ENCODE measurements at regions not wholly inside any gene's neighbourhood (a gene's known extent, or its start where the extent isn't known, plus 50 kb on each side); places are given as distances from the start of the nearest gene placed in this dataset.

GRCh38 chr13:65456150-65456912, 1773.8 kb downstream of the PCDH9 start:
- in situ Hi-C loops (cut with HindIII; ENCODE audit: low sequenced_read_pairs): no loop called here
- no peak for DNase-seq (ENCODE audit: low read depth)
- no peak overlapping the region for H3K4me3 ChIP-seq (ENCODE audit: low read depth, low read length)
- TF ChIP-seq CTCF (IDR thresholded peaks at IDR 0.05; ENCODE audit: low read depth, low read length, missing control alignments): no peak

GRCh38 chr13:65454403-65454802, 1775.7 kb downstream of the PCDH9 start:
- H3K4me3 ChIP-seq (ENCODE audit: low read depth, low read length): no peak overlapping the region
- in situ Hi-C loops (cut with HindIII; ENCODE audit: low sequenced_read_pairs): no loop called here
- DNase-seq (ENCODE audit: low read depth): no peak
- no peak for TF ChIP-seq CTCF (IDR thresholded peaks at IDR 0.05; ENCODE audit: low read depth, low read length, missing control alignments)

GRCh38 chr13:65453982-65454381, 1776.2 kb downstream of the PCDH9 start:
- TF ChIP-seq CTCF (IDR thresholded peaks at IDR 0.05; ENCODE audit: low read depth, low read length, missing control alignments): no peak
- DNase-seq (ENCODE audit: low read depth): no peak
- in situ Hi-C loops (cut with HindIII; ENCODE audit: low sequenced_read_pairs): no loop called here
- no peak overlapping the region for H3K4me3 ChIP-seq (ENCODE audit: low read depth, low read length)

GRCh38 chr13:65445340-65445739, 1784.8 kb downstream of the PCDH9 start:
- in situ Hi-C loops (cut with HindIII; ENCODE audit: low sequenced_read_pairs): no loop called here
- DNase-seq (ENCODE audit: low read depth): no peak
- H3K4me3 ChIP-seq (ENCODE audit: low read depth, low read length): no peak overlapping the region
- no peak for TF ChIP-seq CTCF (IDR thresholded peaks at IDR 0.05; ENCODE audit: low read depth, low read length, missing control alignments)

- no peak overlapping the region for H3K4me3 ChIP-seq (ENCODE audit: low read depth, low read length)
- DNase-seq (ENCODE audit: low read depth): no peak
- no peak for TF ChIP-seq CTCF (IDR thresholded peaks at IDR 0.05; ENCODE audit: low read depth, low read length, missing control alignments)
- in situ Hi-C loops (cut with HindIII; ENCODE audit: low sequenced_read_pairs): no loop called here
Observed at GRCh38 chr13:65435590-65435989, 1794.5 kb downstream of the PCDH9 start.

- no peak for DNase-seq (ENCODE audit: low read depth)
- TF ChIP-seq CTCF (IDR thresholded peaks at IDR 0.05; ENCODE audit: low read depth, low read length, missing control alignments): no peak
- in situ Hi-C loops (cut with HindIII; ENCODE audit: low sequenced_read_pairs): no loop called here
- H3K4me3 ChIP-seq (ENCODE audit: low read depth, low read length): no peak overlapping the region
Observed at GRCh38 chr13:65417953-65418352, 1812.2 kb downstream of the PCDH9 start.
